ENCODE measurements at regions not wholly inside any gene's neighbourhood (a gene's known extent, or its start where the extent isn't known, plus 50 kb on each side); places are given as distances from the start of the nearest gene placed in this dataset.

DNA sequence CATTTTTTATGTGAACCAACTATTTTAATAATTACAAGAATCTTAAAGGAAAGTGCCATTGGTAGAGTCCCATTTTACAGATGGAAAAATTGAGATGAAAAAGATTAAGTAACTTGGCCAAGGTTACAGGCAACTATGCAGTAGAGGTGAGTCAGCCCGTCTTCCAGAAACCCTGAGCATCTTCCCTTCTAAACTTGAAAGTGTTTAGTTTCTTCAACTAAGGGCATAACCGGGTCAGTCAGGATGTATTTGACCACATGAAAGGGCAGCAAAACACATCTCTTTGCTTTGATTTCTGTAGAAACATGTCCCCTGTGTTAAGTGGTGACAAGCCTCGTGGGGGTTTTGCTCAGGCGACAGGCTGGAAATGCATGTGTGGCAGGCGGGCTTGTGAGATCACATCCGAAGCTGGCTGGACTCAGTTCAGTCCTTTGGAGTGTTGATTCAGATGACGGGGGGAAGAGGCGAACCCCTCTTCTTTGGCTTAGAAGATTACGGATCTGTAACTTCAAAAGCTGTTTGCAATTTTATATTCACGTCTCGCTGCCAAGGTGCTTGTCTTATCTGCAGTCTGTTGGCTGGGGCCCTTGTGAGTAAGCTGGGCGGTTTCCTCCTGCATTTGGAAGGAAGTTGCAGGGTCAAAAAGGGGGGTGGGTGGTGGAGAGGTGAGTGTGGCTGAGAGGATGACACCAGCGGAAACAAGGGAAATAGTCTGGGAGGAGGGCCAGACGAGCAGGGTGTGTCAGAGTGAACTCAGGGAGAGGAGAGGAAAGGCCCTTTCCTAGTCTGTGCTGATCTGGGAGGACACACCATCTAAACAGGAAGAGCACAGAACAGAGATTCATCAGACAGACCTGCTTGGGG is 78.9 kb upstream of the RPS23 start:
- Histone ChIP-seq H3K9ac (replicated peaks in 1 of 4; ENCODE audit: extremely low read depth in 1 of 4, low read depth in 3 of 4, low read length in 3 of 4) (no peak overlapping the region), H4K20me1 (replicated peaks in 1 of 2; ENCODE audit: control insufficient read depth in 1 of 2, insufficient read depth in 2 of 2, low read length in 2 of 2) (no peaks in the 10 kb centered on the region), H2BK120ac (replicated peaks; ENCODE audit: low read depth, low read length) (no peak overlapping the region), H3K4me3 (ENCODE audit: extremely low read depth in 1 of 4, insufficient read depth in 2 of 4, low read depth in 3 of 4, low read length in 4 of 4) (no peak overlapping the region), H3K79me2 (ENCODE audit: control insufficient read depth in 1 of 2, insufficient read depth in 2 of 2, low read length in 2 of 2) (no peaks in the 10 kb centered on the region), H4K91ac (replicated peaks; ENCODE audit: insufficient read length, low read length) (no peak overlapping the region), H3K27ac (ENCODE audit: low read depth, low read length) (no peak overlapping the region), H3K9me3 (ENCODE audit: insufficient read depth in 2 of 2, low read depth in 1 of 2, low read length in 1 of 2) (no peaks in the 10 kb centered on the region), H3K23ac (ENCODE audit: insufficient read length) (no peak overlapping the region), H3K4me2 (ENCODE audit: insufficient read depth in 1 of 2, low read depth in 2 of 2, low read length in 2 of 2) (no peak overlapping the region), H3K27me3 (replicated peaks in 1 of 4; ENCODE audit: control insufficient read depth in 3 of 4, extremely low read depth in 1 of 4, insufficient read depth in 3 of 4, low read length in 3 of 4) (no peaks in the 10 kb centered on the region), H2AFZ (ENCODE audit: low read length) (peak overlapping the region; percentile 37; the same call in 1 of the 2 replicates), H4K8ac (ENCODE audit: extremely low read depth, insufficient read depth, low read length) (no peak overlapping the region), H3K18ac (ENCODE audit: extremely low read depth, low read length) (no peak overlapping the region), H2BK15ac (ENCODE audit: low read length) (no peak overlapping the region), H4K5ac (ENCODE audit: insufficient read length, low read depth, low read length) (no peak overlapping the region), H3K56ac (replicated peaks; ENCODE audit: insufficient read length, low read depth, low read length) (no peak overlapping the region), H3K4me1 (replicated peaks in 1 of 4; ENCODE audit: control insufficient read depth in 3 of 4, insufficient read depth in 4 of 4, low read length in 3 of 4) (peaks cover 0 to 8% (median 0%) of the 10 kb centered on the region in 4 experiments; a peak in 1 of 7 replicates), H3K23me2 (ENCODE audit: low read depth, low read length) (no peaks in the 10 kb centered on the region), H2AK5ac (ENCODE audit: low read depth, low read length) (no peak overlapping the region), H3K14ac (ENCODE audit: insufficient read length) (no peak overlapping the region), H2BK20ac (ENCODE audit: low read length) (no peak overlapping the region), H3K79me1 (ENCODE audit: low read depth, low read length) (no peaks in the 10 kb centered on the region), H3K4ac (replicated peaks; ENCODE audit: insufficient read length, low read depth, low read length) (no peak overlapping the region), H3K36me3 (ENCODE audit: control insufficient read depth in 2 of 4, insufficient read depth in 4 of 4, low read length in 3 of 4) (no peaks in the 10 kb centered on the region), H2BK12ac (ENCODE audit: low read depth, low read length) (no peak overlapping the region), H2BK5ac (ENCODE audit: low read depth, low read length) (no peak overlapping the region)
- FAIRE-seq = no peak
- POLR2A ChIA-PET (ENCODE audit: partially characterized antibody) = no interaction called here
- WGBS, 2 experiments (ENCODE audit: extremely low coverage in 1 of 2, insufficient coverage in 1 of 2, insufficient read length in 1 of 2, insufficient replicate concordance in 2 of 2, low coverage in 1 of 2, low lambda C conversion rate in 2 of 2, missing lambda C conversion rate in 1 of 2) = 91% methylated on average over 14 of the region's 14 CpGs; no CpG with 5 or more reads in 1 of the 2 experiments
- DNase-seq (ENCODE audit: low read depth in 1 of 2, low spot score in 2 of 2) = no peak
- no peak for TF ChIP-seq CREB1 (IDR thresholded peaks at IDR 0.05)
- TF ChIP-seq YY1 (IDR thresholded peaks at IDR 0.05; ENCODE audit: low read depth, low read length) = no peak
- TF ChIP-seq, protein P1, sequence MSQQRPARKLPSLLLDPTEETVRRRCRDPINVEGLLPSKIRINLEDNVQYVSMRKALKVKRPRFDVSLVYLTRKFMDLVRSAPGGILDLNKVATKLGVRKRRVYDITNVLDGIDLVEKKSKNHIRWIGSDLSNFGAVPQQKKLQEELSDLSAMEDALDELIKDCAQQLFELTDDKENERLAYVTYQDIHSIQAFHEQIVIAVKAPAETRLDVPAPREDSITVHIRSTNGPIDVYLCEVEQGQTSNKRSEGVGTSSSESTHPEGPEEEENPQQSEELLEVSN (IDR thresholded peaks at IDR 0.05) = 0 out of 2 replicates have a peak, but pooled peaks have one; percentile 20
- no peak for TF ChIP-seq POLR2A (IDR thresholded peaks at IDR 0.05; ENCODE audit: control extremely low read depth in 1 of 2, low read depth in 2 of 2, low read length in 2 of 2)
- TF ChIP-seq KDM1A (IDR thresholded peaks at IDR 0.05; ENCODE audit: borderline replicate concordance, low read length) = no peak
- no peak for TF ChIP-seq CHD1 (IDR thresholded peaks at IDR 0.05; ENCODE audit: low read depth, low read length)
- CTCF ChIA-PET (ENCODE audit: partially characterized antibody) = interaction anchor here (1.2 to 8.5 kb wide), 5 partner anchors 8 to 44 kb away, joined by 4 to 87 read pairs (median 6); no protein-coding TSS in a partner anchor

All from H1 (cell line).